Medulla oblongata (tissue), 1 donor: ENCODE measurements at regions not wholly inside any gene's neighbourhood (a gene's known extent, or its start where the extent isn't known, plus 50 kb on each side); places are given as distances from the start of the nearest gene placed in this dataset.
"Not testable (repeated sequence)": the region's sequence is repeated elsewhere in the genome, so short reads cannot be mapped to it uniquely, and the experiment has no call there.

Experiments
- DNase-seq: peaks from one replicate; pipeline ENCODE4 v3.0.0-alpha.2; 2015; ENCODE audit errors: extremely low spot score

GRCh38 chr12:47488888-47489287 is 216.9 kb downstream of the RPAP3 start:
- no peak for DNase-seq

DNA sequence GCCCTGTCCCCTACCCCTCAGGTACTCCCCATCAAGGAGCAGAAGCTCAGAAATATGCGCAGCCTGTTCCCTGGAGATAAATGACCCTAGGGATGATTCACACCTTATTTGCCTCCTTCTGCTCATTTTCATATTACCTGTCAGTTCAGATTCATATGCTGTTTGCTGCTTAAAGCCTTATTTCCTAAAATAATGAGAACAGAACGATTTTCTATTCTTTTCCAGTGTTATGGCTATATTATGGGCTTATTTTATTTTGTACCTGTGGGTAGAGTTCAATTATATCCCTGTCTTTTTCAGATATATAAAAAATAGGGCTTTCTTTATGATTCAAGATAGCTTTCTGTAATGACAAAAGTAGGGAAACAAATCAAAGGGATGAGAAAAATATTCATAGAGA is 224.8 kb downstream of the RPAP3 start:
- DNase-seq = no peak

DNA sequence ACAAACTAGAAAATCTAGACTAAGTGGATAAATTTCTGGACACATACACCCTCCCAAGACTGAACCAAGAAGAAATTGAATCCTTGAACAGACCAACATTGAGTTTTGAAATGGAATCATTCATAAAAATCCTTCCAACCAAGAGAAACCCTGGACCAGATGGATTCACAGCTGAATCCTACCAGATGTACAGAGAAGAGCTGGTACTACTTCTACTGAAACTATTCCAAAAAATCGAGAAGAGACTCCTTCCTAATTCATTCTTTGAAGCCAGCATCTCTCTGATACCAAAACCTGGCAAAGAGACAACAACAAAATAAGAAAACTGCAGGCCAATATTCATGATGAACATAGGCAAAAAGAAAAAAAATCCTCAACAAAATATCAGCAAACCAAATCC is 227.4 kb downstream of the RPAP3 start:
- DNase-seq = no peak

DNA sequence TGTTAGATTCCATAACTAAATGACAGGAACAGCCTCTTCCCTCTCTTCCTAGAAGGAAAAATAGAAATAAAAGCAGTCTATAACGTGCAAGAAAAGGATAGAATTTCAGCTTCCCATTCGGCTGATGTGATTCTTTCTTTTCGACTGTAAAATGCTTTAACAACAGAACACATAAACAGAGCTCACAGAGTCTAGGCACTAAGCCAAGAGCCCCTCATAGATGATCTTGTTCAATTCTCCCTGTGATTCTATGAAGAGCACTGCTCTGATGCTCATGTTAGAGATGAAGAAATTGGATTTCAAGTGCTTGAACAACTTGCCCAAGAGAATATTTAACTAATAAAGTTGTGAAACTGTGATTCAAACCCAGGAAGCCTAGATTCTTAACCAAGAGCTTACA is 232.7 kb downstream of the RPAP3 start:
- no peak for DNase-seq

DNA sequence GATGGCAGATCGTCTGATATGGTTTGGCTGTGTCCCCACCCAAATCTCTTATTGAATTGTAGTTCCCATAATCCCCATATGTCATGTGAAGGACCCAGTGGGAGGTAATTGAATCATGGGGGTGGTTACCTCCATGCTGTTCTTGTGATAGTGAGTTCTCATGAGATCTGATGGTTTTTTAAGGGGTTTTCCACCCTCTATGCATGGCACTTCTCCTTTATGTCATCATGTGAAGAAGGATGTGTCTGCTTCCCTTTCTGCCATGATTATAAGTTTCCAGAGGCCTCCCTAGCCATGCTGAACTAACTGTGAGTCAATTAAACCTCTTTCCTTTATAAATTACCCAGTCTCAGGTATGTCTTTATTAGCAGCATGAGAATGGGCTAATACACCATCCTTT is 235.5 kb downstream of the RPAP3 start:
- not testable (repeated sequence) for DNase-seq

- not testable (repeated sequence) for DNase-seq
Observed at GRCh38 chr12:47463918-47464317, 241.9 kb downstream of the RPAP3 start.

DNA sequence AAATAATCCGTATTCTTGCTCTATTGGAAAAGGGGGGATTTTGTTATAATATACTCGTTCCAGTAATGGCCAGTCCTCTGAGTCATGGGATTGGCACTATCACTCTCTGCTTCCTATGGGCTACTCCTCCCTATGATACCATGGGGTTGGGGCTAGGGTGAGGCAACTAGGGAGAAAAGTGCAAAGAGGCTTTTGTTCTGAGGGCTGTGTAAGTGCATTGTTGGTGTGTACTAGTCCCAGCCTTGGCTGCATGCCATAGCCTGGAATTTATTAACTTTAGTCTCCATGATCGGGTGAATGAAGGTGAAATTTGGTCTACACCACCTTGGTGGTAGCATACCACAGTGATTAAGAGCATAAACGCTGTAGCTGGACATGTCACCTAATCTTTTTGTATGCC is 247.6 kb downstream of the RPAP3 start:
- DNase-seq = peak; percentile 9

DNA sequence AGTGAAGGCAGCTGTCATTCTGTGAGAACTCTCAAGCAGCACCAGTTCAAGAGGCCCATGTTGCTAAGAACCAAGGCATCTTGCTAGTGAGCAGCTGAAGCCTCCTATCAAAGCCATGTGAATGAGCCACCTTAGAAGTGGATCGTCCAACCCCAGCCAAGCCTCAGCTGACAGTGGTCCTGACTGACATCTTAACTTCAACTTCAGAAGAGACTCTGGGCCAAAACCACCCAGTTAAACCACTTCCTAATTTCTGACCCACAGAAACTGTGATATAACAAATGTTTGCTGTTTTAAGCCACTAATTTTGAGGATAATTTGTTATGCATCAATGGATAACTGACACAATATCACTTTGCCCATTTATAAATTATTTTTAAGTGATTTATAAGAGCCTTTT is 256.0 kb downstream of the RPAP3 start:
- no peak for DNase-seq

DNA sequence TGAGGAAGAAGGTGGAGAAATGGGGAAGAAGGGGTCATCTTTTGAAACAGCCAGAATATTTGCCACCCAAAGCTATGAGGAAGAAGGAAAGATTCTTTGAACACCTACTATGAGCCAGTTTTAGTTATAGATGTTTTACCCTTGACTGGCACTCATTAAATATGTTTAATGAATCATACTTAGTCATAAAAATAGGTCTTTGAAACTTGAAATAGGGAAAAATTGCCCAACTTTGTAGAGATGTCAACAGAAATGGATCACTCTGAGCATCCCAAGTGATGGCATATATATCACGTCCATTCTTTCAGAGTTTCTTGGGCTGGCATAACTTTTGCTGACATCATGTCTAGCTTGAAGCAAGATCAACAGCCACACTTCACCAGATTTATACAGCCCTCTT is 263.5 kb downstream of the RPAP3 start:
- no peak for DNase-seq

- no peak for DNase-seq
Observed at GRCh38 chr12:47441490-47441889, 264.3 kb downstream of the RPAP3 start.

DNA sequence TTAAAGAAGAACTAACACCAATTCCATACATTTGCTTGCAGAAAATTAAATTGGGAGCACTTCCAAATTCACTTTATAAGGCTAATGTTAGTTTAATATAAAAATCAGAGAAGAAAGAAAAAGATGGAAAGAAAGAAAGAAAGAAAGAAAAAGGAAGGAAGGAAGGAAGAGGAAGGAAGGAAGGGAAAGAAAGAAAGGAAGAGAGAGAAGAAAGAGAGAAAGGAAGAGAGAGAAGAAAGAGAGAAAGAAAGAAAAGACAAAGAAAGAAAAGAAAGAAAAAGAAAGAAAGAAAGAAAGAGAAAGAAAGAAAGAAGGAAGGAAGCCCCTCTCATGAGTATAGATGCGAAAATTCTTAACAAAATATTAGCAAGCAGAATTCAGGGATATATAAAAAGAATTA is 267.7 kb downstream of the RPAP3 start:
- no peak for DNase-seq

DNA sequence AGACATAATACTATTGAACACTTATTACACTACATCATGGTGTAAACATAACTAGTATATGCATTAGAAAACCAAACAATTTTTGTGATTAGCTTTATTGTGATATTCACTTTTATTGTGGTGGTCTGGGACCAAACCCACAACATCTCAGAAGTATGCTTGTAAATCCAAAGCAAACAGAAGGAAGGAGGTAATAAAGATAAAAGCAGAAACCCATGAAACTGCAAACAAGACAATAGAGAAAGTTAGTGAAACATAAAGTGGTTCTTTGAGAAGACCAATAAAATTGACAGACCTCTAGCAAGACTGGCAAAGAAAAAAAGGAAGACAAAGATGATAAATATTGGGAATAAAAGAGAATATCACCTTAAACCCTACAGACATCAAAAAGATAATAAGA is 268.3 kb downstream of the RPAP3 start:
- DNase-seq = no peak

DNA sequence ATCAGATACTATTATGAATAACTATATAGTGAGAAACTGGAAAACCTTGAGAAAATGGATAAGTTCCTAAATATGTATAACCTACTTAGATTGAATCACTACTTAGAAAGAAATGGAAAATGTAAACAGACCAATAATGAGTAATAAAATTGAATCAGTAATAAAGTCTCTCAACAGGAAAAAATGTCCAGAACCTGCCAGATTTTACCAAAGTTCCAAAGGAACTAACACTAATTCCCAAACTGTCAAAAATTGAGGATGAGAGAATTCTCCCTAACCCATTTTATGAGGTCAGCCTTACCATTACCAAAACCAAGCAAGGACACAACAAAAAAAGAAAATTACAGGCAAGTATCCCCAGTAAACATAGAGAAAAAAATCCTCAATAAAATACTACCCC is 272.0 kb downstream of the RPAP3 start:
- DNase-seq = no peak

GRCh38 chr12:47426678-47427309 is 279.0 kb downstream of the RPAP3 start:
- not testable (repeated sequence) for DNase-seq

DNA sequence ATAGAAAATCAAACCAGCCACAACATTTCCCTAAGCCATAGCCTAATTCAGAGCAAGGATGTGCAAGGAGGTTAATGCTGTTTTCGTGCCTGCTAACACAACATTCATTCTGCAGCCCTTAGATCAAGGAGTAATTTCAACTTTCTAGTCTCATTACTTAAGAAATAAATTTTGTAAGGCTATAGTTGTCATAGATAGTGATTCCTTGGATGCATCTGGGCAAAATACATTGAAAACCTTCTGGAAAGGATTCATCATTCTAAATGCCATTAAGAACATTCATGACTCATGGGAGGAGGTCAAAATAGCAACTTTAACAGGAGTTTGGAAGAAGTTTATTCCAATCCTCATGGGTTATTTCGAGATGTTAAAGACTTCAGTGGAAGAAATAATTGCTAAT is 283.2 kb downstream of the RPAP3 start:
- no peak for DNase-seq

GRCh38 chr12:47419497-47419896 is 286.3 kb downstream of the RPAP3 start:
- no peak for DNase-seq

DNA sequence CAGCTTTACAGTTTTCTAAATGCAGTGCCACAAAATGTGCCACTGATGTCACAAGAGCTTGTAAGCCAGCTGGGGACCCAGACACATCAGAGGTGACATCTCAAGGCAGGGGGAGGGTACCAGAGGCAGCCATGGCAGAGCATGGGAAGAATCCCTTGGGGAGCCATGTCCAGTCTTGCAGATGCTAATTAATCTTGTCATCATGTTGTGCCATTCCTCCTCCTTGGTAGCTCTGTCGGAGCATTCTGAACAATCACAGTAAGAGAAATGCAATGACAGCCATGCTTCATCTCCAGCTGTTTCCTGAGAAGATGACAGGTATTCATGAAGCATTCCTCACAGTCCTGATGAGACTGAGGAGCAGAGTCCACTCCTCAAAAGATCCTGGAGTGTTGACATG is 287.9 kb downstream of the RPAP3 start:
- DNase-seq = no peak

- DNase-seq = no peak
Observed at GRCh38 chr12:47417121-47417520, 288.7 kb downstream of the RPAP3 start.

- DNase-seq = no peak
Observed at GRCh38 chr12:47415054-47415453, 290.8 kb downstream of the RPAP3 start.

DNA sequence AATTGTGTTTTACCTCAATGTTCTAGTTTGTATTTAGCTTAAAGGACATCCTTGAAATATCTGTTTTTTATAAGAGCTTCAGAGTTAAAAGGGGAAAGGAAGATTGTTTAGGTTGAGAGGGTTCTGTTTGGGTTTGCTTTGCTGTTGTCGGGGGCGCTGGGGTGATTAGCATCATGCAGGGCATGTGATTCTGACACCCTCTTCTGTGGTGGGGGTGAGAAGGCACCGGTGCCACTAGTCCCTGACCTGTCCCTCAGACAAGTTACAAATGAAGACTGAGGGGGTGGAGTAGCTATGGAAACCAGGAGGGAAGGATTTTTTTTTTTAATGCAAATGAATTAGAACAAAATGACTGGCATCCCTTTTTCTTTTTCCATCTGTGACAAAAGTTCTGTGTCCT is 291.3 kb downstream of the RPAP3 start:
- DNase-seq = no peak

GRCh38 chr12:47413806-47414205 is 292.0 kb downstream of the RPAP3 start:
- DNase-seq = no peak

GRCh38 chr12:47412601-47413236 is 293.1 kb downstream of the RPAP3 start:
- DNase-seq = no peak

GRCh38 chr12:47411966-47412365 is 293.9 kb downstream of the RPAP3 start:
- no peak for DNase-seq

- no peak for DNase-seq
Observed at GRCh38 chr12:47410862-47411261, 295.0 kb downstream of the RPAP3 start.
